NB4 (cell line): ENCODE measurements at regions not wholly inside any gene's neighbourhood (a gene's known extent, or its start where the extent isn't known, plus 50 kb on each side); places are given as distances from the start of the nearest gene placed in this dataset.

Source experiments
- MYC ChIP-seq: IDR thresholded peaks from 2 replicates; pipeline ENCODE4 v1.6.1; 2011; ENCODE audit warnings: low read depth, low read length
- POLR2A ChIP-seq: IDR thresholded peaks from 2 replicates; pipeline ENCODE4 v1.6.1; 2011; ENCODE audit warnings: mild to moderate bottlenecking; ENCODE audit not compliant: insufficient read length; ENCODE audit errors: extremely low read depth
- TF ChIP-seq, protein P1 (sequence below): IDR thresholded peaks from one replicate; pipeline ENCODE4 v1.5.1; 2012; ENCODE audit warnings: low read depth, low read length
- TF ChIP-seq, protein P2 (sequence below): IDR thresholded peaks from 2 replicates; pipeline ENCODE4 v1.6.1; 2011; ENCODE audit warnings: low read depth, low read length

DNA sequence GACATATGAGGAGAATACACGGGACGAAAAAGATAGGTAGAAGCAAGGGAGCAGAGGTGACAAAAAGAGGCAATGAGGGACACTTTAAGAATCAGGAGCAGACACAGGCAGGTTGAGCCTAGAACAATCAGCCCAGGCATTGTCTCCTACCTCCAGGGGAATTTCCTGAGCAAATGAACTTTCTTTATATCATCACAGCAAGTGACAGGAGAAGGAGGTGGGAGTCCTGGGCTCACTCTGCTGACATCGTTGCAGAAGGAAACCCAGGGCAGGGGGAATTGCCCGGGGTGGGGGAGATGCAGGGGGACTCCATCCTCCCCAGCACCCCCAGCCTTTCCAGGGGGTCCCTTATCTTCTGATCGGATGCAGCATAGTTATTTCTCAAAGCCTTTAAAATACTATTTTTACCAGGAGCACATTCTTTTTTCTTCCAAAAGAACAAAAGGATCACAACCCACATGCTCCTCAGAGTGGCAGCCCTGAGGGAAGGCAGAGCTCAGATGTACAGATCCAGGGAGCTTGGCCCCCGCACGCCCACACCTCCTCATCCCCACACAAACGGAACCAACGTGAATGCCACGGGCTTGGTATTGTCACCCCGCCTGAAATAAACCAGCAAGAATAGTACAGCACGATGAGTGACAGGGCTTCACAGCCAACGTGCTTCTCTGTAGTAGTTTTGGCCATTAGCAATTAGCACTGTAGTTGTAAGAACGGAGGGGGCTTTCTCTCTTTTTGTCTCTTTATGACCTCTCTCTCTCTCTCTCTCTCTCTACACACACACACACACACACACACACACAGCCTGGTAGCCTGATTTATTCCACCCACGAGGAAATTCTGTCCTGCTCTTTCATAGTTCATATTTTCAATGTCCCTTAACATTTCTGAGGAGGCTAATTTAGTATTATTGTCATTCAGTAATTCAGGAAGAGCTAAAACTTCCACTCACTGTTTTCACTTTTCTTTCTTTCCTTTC, 169.5 kb upstream of the UBL3 start:
- TF ChIP-seq, protein P1, sequence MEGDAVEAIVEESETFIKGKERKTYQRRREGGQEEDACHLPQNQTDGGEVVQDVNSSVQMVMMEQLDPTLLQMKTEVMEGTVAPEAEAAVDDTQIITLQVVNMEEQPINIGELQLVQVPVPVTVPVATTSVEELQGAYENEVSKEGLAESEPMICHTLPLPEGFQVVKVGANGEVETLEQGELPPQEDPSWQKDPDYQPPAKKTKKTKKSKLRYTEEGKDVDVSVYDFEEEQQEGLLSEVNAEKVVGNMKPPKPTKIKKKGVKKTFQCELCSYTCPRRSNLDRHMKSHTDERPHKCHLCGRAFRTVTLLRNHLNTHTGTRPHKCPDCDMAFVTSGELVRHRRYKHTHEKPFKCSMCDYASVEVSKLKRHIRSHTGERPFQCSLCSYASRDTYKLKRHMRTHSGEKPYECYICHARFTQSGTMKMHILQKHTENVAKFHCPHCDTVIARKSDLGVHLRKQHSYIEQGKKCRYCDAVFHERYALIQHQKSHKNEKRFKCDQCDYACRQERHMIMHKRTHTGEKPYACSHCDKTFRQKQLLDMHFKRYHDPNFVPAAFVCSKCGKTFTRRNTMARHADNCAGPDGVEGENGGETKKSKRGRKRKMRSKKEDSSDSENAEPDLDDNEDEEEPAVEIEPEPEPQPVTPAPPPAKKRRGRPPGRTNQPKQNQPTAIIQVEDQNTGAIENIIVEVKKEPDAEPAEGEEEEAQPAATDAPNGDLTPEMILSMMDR = no peak
- no peak for TF ChIP-seq POLR2A
- TF ChIP-seq MYC = no peak
- TF ChIP-seq, protein P2, sequence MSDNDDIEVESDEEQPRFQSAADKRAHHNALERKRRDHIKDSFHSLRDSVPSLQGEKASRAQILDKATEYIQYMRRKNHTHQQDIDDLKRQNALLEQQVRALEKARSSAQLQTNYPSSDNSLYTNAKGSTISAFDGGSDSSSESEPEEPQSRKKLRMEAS = no peak
